GM18511 (cell line): ENCODE measurements at regions not wholly inside any gene's neighbourhood (a gene's known extent, or its start where the extent isn't known, plus 50 kb on each side); places are given as distances from the start of the nearest gene placed in this dataset.
"Not testable (repeated sequence)": the region's sequence is repeated elsewhere in the genome, so short reads cannot be mapped to it uniquely, and the experiment has no call there.

ENCODE experiments used
- ATAC-seq: cut with Tn5 transposase; IDR thresholded peaks from one replicate; pipeline ENCODE4 v1.9.1; 2021; ENCODE audit warnings: mild to moderate bottlenecking, moderate library complexity; ENCODE audit not compliant: unreplicated experiment

- ATAC-seq, result no peak
Observed at GRCh38 chr2:154580767-154581166, 117.7 kb upstream of the KCNJ3 start.

DNA sequence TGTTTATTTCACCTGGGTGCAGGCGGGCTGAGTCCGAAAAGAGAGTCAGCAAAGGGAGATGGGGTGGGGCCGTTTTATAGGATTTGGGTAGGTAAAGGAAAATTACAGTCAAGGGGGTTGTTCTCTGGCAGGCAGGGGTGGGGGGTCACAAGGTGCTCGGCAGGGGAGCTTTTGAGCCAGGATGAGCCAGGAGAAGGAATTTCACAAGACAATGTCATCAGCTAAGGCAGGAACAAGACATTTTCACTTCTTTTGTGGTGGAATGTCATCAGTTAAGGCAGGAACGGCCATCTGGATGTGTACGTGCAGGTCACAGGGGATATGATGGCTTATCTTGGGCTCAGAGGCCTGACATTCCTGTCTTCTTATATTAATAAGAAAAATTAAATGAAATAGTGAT lies 115.8 kb upstream of the KCNJ3 start:
- not testable (repeated sequence) for ATAC-seq

GRCh38 chr2:154583274-154583673 lies 115.2 kb upstream of the KCNJ3 start:
- not testable (repeated sequence) for ATAC-seq

DNA sequence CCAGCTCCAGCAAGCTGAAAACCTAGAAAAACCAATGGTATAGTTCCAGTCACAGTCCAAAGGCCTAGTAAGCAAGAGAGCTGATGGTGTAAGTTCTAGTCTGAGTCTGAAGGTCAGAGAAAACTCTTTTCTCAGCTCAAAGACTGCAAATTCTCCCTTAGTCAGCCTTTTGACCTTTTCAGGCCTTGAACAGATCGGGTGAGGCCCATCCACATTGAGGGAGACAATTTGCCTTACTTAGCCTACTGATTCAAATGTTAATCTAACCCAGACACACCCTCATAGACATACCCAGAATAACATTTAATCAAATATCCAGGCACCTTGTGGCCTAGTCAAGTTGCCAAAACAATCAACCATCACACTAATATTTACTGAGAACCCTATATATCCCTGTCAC lies 110.8 kb upstream of the KCNJ3 start:
- ATAC-seq, result no peak

GRCh38 chr2:154588838-154589237 lies 109.7 kb upstream of the KCNJ3 start:
- no peak for ATAC-seq

- ATAC-seq, result no peak
Observed at GRCh38 chr2:154589514-154589913, 109.0 kb upstream of the KCNJ3 start.

DNA sequence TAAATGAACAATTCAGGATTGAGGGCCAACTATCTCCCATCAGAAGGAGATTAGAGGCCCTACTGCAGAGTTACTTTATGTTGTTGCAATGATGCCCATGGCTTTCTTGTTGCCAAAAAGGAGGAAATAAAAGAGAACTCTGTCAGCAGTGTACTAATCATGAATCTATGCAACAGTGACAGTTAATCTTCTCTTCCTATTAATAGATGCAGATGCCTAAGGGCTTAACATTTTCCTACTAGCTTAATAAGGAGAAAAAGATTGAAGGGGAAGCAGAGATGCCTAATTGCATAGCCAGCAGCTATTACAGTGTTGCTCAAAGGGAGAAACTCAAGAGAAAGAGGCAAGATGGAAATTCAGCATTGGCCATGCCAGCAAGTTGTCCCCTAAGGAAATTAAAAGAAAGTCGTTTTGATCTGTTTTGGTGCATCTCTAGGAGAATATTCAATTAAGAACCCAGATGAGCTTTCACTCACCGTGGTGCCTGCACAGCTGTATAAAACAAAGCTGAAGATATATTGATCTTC lies 107.1 kb upstream of the KCNJ3 start:
- ATAC-seq, result no peak

DNA sequence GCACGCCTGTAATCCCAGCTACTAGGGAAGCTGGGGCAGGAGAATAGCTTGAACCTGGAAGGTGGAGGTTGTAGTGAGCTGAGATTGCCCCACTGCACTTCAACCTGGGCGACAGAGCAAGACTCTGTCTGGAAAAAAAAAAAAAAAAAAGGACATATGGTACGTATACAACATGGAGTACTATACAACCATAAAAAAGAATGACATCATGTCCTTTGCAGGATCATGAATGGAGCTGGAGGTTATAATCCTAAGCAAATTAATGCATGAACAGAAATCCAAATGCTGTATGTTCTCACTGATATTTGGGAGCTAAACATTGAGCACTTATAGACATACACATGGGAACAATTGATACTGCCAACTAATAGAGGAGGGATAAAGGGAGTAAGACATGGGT lies 99.3 kb upstream of the KCNJ3 start:
- ATAC-seq, result no peak

- no peak for ATAC-seq
Observed at GRCh38 chr2:154600927-154601494, 97.5 kb upstream of the KCNJ3 start.

DNA sequence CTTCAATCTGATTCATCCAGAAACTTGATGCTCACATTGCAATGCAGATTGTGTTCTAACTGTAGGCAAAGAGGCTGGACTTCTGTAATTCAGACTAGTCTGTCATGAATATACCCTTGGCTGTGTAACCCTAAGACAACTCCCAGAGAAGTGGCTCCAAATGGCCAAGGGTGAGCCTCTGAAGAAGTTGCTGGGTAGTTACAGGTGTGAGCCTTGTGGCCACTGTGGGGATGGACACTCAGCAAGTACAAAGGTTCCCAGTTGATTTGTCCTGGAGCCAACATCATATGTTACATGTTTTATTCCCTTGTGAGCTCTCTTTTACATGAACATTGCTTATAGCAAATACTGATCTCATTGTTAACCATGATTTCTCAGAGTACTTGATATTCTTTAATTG lies 94.8 kb upstream of the KCNJ3 start:
- ATAC-seq, result no peak

- no peak for ATAC-seq
Observed at GRCh38 chr2:154608438-154608837, 90.1 kb upstream of the KCNJ3 start.

DNA sequence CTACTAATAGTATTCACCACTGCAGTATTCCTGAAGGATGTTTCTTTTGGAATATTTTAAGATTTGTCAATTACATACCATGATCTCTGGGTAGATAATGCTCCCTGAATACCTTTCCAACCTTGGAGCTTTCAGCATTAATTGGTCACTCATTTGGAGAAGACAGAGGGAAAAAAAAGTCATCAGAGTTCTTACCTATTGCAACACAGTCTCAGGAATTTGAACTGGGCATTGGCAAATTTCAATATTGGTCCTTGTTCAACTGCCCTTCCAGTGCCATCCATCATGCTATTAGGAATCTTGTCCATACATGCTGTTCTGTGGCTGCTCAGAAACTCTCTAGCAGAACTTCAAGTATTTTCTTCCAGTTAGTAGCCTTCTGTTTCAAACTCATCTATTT lies 83.6 kb upstream of the KCNJ3 start:
- no peak for ATAC-seq

- ATAC-seq, result no peak
Observed at GRCh38 chr2:154616659-154617058, 81.8 kb upstream of the KCNJ3 start.

GRCh38 chr2:154620471-154620870 lies 78.0 kb upstream of the KCNJ3 start:
- no peak for ATAC-seq

DNA sequence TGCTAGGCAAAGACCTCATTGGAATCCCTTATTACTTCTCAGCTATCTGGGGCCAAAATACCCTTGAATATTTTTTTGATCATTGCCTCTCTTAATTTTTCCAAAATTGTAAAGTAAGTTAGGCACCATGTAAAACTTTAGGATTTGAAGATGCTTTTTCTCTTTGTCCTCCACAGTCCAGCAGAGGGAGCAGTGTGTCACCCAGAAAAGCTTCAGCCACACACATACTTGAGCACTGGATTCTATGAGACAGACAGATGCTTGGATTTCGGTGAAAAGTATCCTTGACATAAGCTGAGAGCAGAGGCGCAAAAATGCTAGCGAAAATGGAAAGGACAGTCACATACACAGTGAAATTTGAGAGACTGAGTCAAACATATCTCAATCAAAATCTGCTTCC lies 74.7 kb upstream of the KCNJ3 start:
- no peak for ATAC-seq

- ATAC-seq, result no peak
Observed at GRCh38 chr2:154637456-154637855, 61.0 kb upstream of the KCNJ3 start.

DNA sequence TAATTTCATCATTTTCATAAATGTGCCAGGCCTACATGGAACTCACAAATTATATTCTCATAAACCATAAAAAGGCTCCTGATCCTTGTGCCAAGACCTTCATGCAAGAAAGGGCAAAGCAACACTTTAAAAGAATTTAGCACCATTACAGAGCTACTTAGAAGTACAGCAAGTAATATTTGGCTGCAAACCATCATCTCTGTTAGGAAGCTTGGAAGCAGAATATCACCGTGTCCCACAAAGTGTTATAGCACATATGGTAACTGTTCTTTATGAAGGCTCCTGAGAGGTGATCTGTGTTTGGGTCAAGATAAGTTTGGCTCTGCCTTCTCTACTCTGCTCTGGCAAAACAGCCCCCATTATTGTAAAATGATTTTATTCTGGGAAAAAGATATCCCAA lies 59.7 kb upstream of the KCNJ3 start:
- no peak for ATAC-seq

- ATAC-seq, result no peak
Observed at GRCh38 chr2:154640000-154640399, 58.5 kb upstream of the KCNJ3 start.
